ENCODE measurements at regions not wholly inside any gene's neighbourhood (a gene's known extent, or its start where the extent isn't known, plus 50 kb on each side); places are given as distances from the start of the nearest gene placed in this dataset.

DNA sequence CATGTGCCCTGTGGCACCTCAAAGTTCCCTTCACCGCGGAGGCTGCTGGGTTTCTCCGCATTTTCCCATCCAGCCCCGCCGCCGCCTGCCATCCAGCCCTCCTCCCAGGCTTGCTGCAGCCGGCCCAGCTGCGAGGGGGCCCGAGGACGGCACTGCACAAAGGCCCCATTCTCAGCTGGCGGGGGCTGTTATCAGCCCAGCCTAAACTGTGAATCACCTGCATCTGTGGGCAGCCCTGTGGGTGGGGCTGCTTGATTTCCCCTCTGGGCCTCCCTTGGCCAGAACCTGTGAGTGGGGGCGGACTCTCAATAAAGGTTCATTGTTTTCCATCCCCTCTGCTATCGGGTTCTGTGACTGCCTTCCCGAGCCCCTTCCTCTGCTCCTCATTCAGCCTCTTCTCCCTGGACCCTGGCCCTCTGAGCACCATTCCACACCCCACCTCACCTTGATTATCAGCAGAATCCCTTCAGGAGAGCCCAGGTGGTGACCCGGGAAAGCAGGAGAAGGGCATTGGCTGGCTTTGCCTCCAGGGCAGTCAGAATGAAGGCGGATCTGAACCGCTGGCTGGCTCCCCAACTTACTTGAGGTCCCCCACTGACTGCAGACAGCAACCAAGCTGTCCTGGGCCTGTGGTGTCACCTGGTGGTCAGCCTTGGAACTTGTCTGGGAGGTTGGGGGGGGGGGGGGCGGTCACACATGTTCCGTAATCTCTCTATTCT, 204.5 kb downstream of the ZFP36L2 start:
- TF ChIP-seq POLR2A (IDR thresholded peaks at IDR 0.05), result no peak
- TF ChIP-seq, protein P1, sequence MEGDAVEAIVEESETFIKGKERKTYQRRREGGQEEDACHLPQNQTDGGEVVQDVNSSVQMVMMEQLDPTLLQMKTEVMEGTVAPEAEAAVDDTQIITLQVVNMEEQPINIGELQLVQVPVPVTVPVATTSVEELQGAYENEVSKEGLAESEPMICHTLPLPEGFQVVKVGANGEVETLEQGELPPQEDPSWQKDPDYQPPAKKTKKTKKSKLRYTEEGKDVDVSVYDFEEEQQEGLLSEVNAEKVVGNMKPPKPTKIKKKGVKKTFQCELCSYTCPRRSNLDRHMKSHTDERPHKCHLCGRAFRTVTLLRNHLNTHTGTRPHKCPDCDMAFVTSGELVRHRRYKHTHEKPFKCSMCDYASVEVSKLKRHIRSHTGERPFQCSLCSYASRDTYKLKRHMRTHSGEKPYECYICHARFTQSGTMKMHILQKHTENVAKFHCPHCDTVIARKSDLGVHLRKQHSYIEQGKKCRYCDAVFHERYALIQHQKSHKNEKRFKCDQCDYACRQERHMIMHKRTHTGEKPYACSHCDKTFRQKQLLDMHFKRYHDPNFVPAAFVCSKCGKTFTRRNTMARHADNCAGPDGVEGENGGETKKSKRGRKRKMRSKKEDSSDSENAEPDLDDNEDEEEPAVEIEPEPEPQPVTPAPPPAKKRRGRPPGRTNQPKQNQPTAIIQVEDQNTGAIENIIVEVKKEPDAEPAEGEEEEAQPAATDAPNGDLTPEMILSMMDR (IDR thresholded peaks at IDR 0.05), result peak; percentile 34 to 79 (median 42)

Measured in transverse colon (tissue), 3 donors.